ENCODE measurements at regions not wholly inside any gene's neighbourhood (a gene's known extent, or its start where the extent isn't known, plus 50 kb on each side); places are given as distances from the start of the nearest gene placed in this dataset.

DNA sequence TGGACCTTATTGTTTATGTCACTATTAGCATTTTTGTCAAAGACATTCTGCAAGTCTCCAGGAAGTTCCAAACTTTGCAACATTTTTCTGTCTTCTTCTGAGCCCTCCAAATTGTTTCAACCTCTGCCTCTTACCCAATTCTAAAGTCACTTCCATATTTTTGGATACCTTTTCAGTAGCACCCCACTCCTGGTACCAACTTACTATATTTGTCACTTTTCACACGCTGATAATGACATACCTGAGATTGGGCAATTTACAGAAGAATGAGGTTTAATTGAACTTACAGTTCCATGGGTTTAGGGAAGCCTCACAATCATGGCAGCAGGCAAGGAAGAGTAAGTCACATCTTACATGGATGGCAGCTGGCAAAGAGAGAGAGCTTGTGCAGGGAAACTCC, 1206.5 kb upstream of the EPHA6 start:
- TF ChIP-seq POLR2A (IDR thresholded peaks at IDR 0.05; ENCODE audit: borderline replicate concordance, extremely low read depth, insufficient read depth, insufficient read length) (no peak), ZFX (IDR thresholded peaks at IDR 0.05) (no peak)
- TF ChIP-seq, protein P1, sequence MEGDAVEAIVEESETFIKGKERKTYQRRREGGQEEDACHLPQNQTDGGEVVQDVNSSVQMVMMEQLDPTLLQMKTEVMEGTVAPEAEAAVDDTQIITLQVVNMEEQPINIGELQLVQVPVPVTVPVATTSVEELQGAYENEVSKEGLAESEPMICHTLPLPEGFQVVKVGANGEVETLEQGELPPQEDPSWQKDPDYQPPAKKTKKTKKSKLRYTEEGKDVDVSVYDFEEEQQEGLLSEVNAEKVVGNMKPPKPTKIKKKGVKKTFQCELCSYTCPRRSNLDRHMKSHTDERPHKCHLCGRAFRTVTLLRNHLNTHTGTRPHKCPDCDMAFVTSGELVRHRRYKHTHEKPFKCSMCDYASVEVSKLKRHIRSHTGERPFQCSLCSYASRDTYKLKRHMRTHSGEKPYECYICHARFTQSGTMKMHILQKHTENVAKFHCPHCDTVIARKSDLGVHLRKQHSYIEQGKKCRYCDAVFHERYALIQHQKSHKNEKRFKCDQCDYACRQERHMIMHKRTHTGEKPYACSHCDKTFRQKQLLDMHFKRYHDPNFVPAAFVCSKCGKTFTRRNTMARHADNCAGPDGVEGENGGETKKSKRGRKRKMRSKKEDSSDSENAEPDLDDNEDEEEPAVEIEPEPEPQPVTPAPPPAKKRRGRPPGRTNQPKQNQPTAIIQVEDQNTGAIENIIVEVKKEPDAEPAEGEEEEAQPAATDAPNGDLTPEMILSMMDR (IDR thresholded peaks at IDR 0.05 in 2 of 3, conservative IDR thresholded peaks at IDR 0.05 in 1 of 3; ENCODE audit: borderline replicate concordance in 1 of 3, insufficient read depth in 1 of 3, low read depth in 2 of 3, low read length in 2 of 3), result no peak
